ENCODE measurements at regions not wholly inside any gene's neighbourhood (a gene's known extent, or its start where the extent isn't known, plus 50 kb on each side); places are given as distances from the start of the nearest gene placed in this dataset.

- DNase-seq (ENCODE audit: low read depth): peak; percentile 70
Measured at GRCh38 chr14:54209511-54210250, 187.1 kb upstream of the CDKN3 start.

GRCh38 chr14:54211551-54212308, 185.1 kb upstream of the CDKN3 start:
- DNase-seq (ENCODE audit: low read depth): peak; percentile 76

- no peak for DNase-seq (ENCODE audit: low read depth)
Measured at GRCh38 chr14:54213536-54213935, 183.3 kb upstream of the CDKN3 start.

GRCh38 chr14:54216827-54217226, 180.0 kb upstream of the CDKN3 start:
- no peak for DNase-seq (ENCODE audit: low read depth)

GRCh38 chr14:54219261-54220070, 177.3 kb upstream of the CDKN3 start:
- peak; percentile 29 for DNase-seq (ENCODE audit: low read depth)

GRCh38 chr14:54220071-54220703, 176.6 kb upstream of the CDKN3 start:
- no peak for DNase-seq (ENCODE audit: low read depth)

GRCh38 chr14:54220704-54221431, 175.9 kb upstream of the CDKN3 start:
- no peak for DNase-seq (ENCODE audit: low read depth)

GRCh38 chr14:54221432-54221803, 175.4 kb upstream of the CDKN3 start:
- DNase-seq (ENCODE audit: low read depth): no peak

- DNase-seq (ENCODE audit: low read depth): no peak
Measured at GRCh38 chr14:54221971-54222370, 174.8 kb upstream of the CDKN3 start.

- DNase-seq (ENCODE audit: low read depth): no peak
Measured at GRCh38 chr14:54223831-54224402, 172.9 kb upstream of the CDKN3 start.

- DNase-seq (ENCODE audit: low read depth): no peak
Measured at GRCh38 chr14:54225457-54226060, 171.2 kb upstream of the CDKN3 start.

GRCh38 chr14:54226103-54226502, 170.7 kb upstream of the CDKN3 start:
- DNase-seq (ENCODE audit: low read depth): peak; percentile 28

GRCh38 chr14:54226558-54226957, 170.2 kb upstream of the CDKN3 start:
- no peak for DNase-seq (ENCODE audit: low read depth)

- DNase-seq (ENCODE audit: low read depth): no peak
Measured at GRCh38 chr14:54229136-54229535, 167.7 kb upstream of the CDKN3 start.

- DNase-seq (ENCODE audit: low read depth): no peak
Measured at GRCh38 chr14:54230645-54231044, 166.2 kb upstream of the CDKN3 start.

GRCh38 chr14:54232735-54233134, 164.1 kb upstream of the CDKN3 start:
- DNase-seq (ENCODE audit: low read depth): no peak

- no peak for DNase-seq (ENCODE audit: low read depth)
Measured at GRCh38 chr14:54241517-54241916, 155.3 kb upstream of the CDKN3 start.

- no peak for DNase-seq (ENCODE audit: low read depth)
Measured at GRCh38 chr14:54251356-54251755, 145.5 kb upstream of the CDKN3 start.

GRCh38 chr14:54252072-54252730, 144.6 kb upstream of the CDKN3 start:
- peak; percentile 8 for DNase-seq (ENCODE audit: low read depth)
